ENCODE measurements at regions not wholly inside any gene's neighbourhood (a gene's known extent, or its start where the extent isn't known, plus 50 kb on each side); places are given as distances from the start of the nearest gene placed in this dataset.

DNA sequence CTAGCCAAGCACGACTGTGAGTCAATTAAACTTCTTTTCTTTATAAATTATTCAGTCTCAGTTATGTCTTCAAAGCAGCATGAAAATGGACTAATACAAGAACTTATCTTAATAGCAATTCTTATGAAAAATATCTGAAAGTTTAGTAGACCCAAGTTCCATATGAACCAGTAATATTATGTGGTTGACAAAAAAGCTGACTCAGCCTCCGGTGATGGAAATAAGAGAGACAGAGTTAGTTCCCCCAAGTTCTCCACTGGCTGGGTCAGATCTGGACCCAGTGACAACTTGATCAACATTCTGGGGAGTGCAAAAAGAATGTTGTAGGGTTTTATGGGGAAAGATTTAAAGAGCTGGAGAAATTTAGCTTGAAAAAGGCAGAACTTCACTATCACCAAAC, 72.5 kb upstream of the DNAH14 start:
- FAIRE-seq (no peak), DNase-seq (ENCODE audit: low read depth in 1 of 2, low spot score in 1 of 2) (no peak), ATAC-seq (no peak)
- Histone ChIP-seq H3K27ac (no peak overlapping the region), H3K4me3 (no peak overlapping the region), H3K9me3 (no peaks in the 10 kb centered on the region), H3K4me1 (no peaks in the 10 kb centered on the region), H3K4me2 (no peak overlapping the region)
- TF ChIP-seq NFE2L2 (conservative IDR thresholded peaks at IDR 0.05; ENCODE audit: low read length), result no peak
- TF ChIP-seq MAFK (IDR thresholded peaks at IDR 0.05; ENCODE audit: partially characterized antibody), result peak; percentile 68
- no peak for TF ChIP-seq CBX2 (IDR thresholded peaks at IDR 0.05; ENCODE audit: borderline replicate concordance, low read depth)
- TF ChIP-seq CBX8 (IDR thresholded peaks at IDR 0.05), result no peak
- TF ChIP-seq RNF2 (IDR thresholded peaks at IDR 0.05; ENCODE audit: borderline replicate concordance, low read depth), result no peak
- no peak for TF ChIP-seq FOSL2 (IDR thresholded peaks at IDR 0.05)
- no peak for TF ChIP-seq FOSL2 (CRISPR knock-in tag; IDR thresholded peaks at IDR 0.05)
- no peak for TF ChIP-seq NR3C1 (IDR thresholded peaks at IDR 0.05)
- ChIA-PET CTCF (interaction anchor here (2.6 kb wide), 1 partner anchor 344 kb away, joined by 16 read pairs; no protein-coding TSS in a partner anchor), POLR2A (no interaction called here)
- WGBS (ENCODE audit: missing lambda C conversion rate), result 79% methylated on average over 2 of the region's 2 CpGs

DNA sequence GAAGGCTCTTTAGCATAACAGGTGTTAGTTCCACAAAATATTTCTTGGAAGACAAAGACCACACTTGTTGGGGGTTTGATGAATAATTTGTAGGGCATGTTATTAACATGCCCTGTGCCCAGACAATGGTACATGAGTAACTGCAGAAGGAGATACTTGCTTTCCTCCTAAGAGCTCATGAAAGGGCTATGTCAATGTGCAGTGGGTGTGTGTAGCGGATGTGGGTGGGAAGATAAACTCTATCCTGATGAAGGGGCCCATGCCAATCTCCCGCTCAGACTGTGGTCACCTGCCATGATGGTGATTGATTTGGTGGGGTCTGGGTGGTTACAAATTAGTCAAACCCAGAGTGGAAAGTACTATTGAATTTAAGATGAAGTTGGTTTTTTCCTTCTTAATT, 69.8 kb upstream of the DNAH14 start:
- TF ChIP-seq HEYL (CRISPR knock-in tag; IDR thresholded peaks at IDR 0.05), result no peak
- TF ChIP-seq HOXB13 (CRISPR knock-in tag; IDR thresholded peaks at IDR 0.05; ENCODE audit: low read depth), result no peak
- TF ChIP-seq KDM1A (IDR thresholded peaks at IDR 0.05; ENCODE audit: low read depth), result no peak
- no peak for TF ChIP-seq NFE2L2 (conservative IDR thresholded peaks at IDR 0.05; ENCODE audit: low read length)
- TF ChIP-seq RARB (CRISPR knock-in tag; IDR thresholded peaks at IDR 0.05), result no peak
- TF ChIP-seq FOSB (CRISPR knock-in tag; IDR thresholded peaks at IDR 0.05), result no peak
- no peak for TF ChIP-seq HDAC2 (IDR thresholded peaks at IDR 0.05)
- no peak for TF ChIP-seq HOXB5 (CRISPR knock-in tag; IDR thresholded peaks at IDR 0.05)
- FAIRE-seq (no peak), DNase-seq (ENCODE audit: low read depth in 1 of 2, low spot score in 1 of 2) (no peak), ATAC-seq (no peak)
- POLR2A ChIA-PET, result no interaction called here
- H3K27ac ChIP-seq, result no peak overlapping the region
- 78% methylated on average over 2 of the region's 2 CpGs for WGBS (ENCODE audit: missing lambda C conversion rate)
- no peaks in the 10 kb centered on the region for H3K9me3 ChIP-seq
- H3K4me1 ChIP-seq, result no peaks in the 10 kb centered on the region
- no peak overlapping the region for H3K4me2 ChIP-seq
- CTCF ChIA-PET, result interaction anchor here (1.1 to 1.7 kb wide), 2 partner anchors 63 to 346 kb away, joined by 3 to 4 read pairs; no protein-coding TSS in a partner anchor
- H3K4me3 ChIP-seq, result no peak overlapping the region

DNA sequence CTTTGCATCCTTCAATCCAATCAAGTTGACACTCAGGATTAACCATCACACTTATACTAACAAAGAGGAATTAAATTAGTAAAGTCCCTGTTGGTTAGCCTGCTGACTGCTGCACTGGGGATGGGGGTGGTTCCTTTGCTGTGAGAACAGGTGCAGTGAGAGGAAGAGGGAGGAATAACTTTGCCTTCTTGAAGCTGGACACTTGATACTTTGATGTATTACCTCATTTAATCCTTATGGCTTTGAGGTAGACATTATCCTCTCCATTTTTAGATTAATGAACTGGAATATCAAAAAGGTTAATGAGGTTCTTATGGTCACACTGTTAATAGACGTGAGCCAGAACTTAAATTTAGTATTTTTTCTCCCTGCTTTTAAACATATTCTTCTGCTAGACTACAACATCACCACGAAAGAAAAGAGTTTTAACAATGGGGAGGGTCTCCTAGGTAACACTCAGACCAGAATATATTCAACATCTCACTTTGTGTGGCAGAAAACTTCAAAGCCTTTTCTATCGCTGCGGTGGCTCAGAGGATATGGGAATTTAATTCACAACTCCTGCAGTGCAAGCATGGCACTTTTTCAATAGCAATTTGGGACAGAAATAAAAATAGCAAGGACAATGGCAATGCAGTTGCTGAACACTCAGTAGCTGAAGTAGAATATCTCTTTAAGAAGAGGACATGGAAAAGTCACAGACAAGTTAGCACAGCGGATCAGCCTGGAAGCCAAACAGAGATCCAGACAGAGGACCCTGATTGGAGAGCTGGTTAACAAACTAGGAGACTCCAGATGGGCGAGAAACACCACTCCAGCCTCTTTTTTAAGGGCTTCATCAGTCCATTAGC, 68.8 kb upstream of the DNAH14 start:
- Histone ChIP-seq H3K4me2 (no peak overlapping the region), H3K4me1 (no peaks in the 10 kb centered on the region), H3K4me3 (no peak overlapping the region), H3K9me3 (peaks cover 4% of the 10 kb centered on the region; the same call in 1 of the 3 replicates), H3K27ac (no peak overlapping the region)
- POLR2A ChIA-PET, result no interaction called here
- WGBS (ENCODE audit: missing lambda C conversion rate), result 41% methylated on average over 6 of the region's 6 CpGs
- ATAC-seq (no peak), FAIRE-seq (no peak), DNase-seq (ENCODE audit: low read depth in 1 of 2, low spot score in 1 of 2) (no peak)
- CTCF ChIA-PET, result interaction anchor here (0.8 to 3.8 kb wide), 2 partner anchors 8 to 347 kb away, joined by 3 to 22 read pairs; no protein-coding TSS in a partner anchor
- TF ChIP-seq CBX8 (IDR thresholded peaks at IDR 0.05), result no peak

DNA sequence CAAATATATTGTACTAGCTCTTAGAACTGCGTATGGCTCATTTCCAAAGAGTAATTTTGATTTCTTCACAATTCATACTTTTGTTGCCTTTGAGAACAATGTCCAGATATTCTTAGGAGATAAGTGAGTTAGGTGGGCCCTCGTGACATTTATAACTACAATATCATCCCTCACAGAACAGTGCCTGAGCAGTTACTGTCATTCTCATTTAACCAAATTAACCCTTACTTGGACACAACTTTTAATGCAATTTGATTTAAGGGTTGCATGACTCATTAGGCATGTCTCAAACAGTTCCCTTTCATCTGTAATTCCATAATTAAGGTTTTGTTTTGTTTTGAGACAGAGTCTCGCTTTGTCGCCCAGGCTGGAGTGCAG, 68.1 kb upstream of the DNAH14 start:
- DNase-seq (ENCODE audit: low read depth in 1 of 2, low spot score in 1 of 2) (no peak), ATAC-seq (no peak), FAIRE-seq (no peak)
- H3K4me1 ChIP-seq, result no peaks in the 10 kb centered on the region
- H3K4me2 ChIP-seq, result no peak overlapping the region
- no peak overlapping the region for H3K27ac ChIP-seq
- peaks cover 7% of the 10 kb centered on the region; the same call in 2 of the 3 replicates for H3K9me3 ChIP-seq
- POLR2A ChIA-PET, result no interaction called here
- WGBS (ENCODE audit: missing lambda C conversion rate), result 48% methylated on average over 4 of the region's 4 CpGs
- CTCF ChIA-PET, result interaction anchor here (0.7 to 3.8 kb wide), 3 partner anchors 9 to 348 kb away, joined by 3 to 22 read pairs (median 3); no protein-coding TSS in a partner anchor
- TF ChIP-seq BHLHE40 (IDR thresholded peaks at IDR 0.05; ENCODE audit: low read depth, low read length) (no peak), KDM5A (IDR thresholded peaks at IDR 0.05) (no peak), NR3C1 (IDR thresholded peaks at IDR 0.05) (no peak), JUN (IDR thresholded peaks at IDR 0.05) (no peak), FOSB (CRISPR knock-in tag; IDR thresholded peaks at IDR 0.05) (no peak), SREBF2 (IDR thresholded peaks at IDR 0.05) (no peak), RCOR1 (IDR thresholded peaks at IDR 0.05; ENCODE audit: low read depth, low read length) (no peak), CHD4 (IDR thresholded peaks at IDR 0.05; ENCODE audit: borderline replicate concordance) (no peak), EHF (CRISPR knock-in tag; IDR thresholded peaks at IDR 0.05) (no peak), RFX5 (IDR thresholded peaks at IDR 0.05) (no peak)
- TF ChIP-seq, protein P1, sequence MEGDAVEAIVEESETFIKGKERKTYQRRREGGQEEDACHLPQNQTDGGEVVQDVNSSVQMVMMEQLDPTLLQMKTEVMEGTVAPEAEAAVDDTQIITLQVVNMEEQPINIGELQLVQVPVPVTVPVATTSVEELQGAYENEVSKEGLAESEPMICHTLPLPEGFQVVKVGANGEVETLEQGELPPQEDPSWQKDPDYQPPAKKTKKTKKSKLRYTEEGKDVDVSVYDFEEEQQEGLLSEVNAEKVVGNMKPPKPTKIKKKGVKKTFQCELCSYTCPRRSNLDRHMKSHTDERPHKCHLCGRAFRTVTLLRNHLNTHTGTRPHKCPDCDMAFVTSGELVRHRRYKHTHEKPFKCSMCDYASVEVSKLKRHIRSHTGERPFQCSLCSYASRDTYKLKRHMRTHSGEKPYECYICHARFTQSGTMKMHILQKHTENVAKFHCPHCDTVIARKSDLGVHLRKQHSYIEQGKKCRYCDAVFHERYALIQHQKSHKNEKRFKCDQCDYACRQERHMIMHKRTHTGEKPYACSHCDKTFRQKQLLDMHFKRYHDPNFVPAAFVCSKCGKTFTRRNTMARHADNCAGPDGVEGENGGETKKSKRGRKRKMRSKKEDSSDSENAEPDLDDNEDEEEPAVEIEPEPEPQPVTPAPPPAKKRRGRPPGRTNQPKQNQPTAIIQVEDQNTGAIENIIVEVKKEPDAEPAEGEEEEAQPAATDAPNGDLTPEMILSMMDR (IDR thresholded peaks at IDR 0.05), result no peak
- TF ChIP-seq, protein P2, sequence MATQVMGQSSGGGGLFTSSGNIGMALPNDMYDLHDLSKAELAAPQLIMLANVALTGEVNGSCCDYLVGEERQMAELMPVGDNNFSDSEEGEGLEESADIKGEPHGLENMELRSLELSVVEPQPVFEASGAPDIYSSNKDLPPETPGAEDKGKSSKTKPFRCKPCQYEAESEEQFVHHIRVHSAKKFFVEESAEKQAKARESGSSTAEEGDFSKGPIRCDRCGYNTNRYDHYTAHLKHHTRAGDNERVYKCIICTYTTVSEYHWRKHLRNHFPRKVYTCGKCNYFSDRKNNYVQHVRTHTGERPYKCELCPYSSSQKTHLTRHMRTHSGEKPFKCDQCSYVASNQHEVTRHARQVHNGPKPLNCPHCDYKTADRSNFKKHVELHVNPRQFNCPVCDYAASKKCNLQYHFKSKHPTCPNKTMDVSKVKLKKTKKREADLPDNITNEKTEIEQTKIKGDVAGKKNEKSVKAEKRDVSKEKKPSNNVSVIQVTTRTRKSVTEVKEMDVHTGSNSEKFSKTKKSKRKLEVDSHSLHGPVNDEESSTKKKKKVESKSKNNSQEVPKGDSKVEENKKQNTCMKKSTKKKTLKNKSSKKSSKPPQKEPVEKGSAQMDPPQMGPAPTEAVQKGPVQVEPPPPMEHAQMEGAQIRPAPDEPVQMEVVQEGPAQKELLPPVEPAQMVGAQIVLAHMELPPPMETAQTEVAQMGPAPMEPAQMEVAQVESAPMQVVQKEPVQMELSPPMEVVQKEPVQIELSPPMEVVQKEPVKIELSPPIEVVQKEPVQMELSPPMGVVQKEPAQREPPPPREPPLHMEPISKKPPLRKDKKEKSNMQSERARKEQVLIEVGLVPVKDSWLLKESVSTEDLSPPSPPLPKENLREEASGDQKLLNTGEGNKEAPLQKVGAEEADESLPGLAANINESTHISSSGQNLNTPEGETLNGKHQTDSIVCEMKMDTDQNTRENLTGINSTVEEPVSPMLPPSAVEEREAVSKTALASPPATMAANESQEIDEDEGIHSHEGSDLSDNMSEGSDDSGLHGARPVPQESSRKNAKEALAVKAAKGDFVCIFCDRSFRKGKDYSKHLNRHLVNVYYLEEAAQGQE (IDR thresholded peaks at IDR 0.05), result no peak
- TF ChIP-seq, protein P3, sequence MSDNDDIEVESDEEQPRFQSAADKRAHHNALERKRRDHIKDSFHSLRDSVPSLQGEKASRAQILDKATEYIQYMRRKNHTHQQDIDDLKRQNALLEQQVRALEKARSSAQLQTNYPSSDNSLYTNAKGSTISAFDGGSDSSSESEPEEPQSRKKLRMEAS (IDR thresholded peaks at IDR 0.05), result no peak
- H3K4me3 ChIP-seq, result no peak overlapping the region
